Right lobe of liver (tissue), 4 donors: ENCODE measurements at regions not wholly inside any gene's neighbourhood (a gene's known extent, or its start where the extent isn't known, plus 50 kb on each side); places are given as distances from the start of the nearest gene placed in this dataset.
"Not testable (repeated sequence)": the region's sequence is repeated elsewhere in the genome, so short reads cannot be mapped to it uniquely, and the experiment has no call there.

Experiments used
- POLR2A ChIP-seq: fragments of 450-650 bp; IDR thresholded peaks from one replicate; pipeline ENCODE4 v1.6.1; 2017; ENCODE audit warnings: antibody characterized with exemption, mild to moderate bottlenecking
- TF ChIP-seq, protein P1 (sequence below), 4 donors: fragments of 200-600 bp in 3 of 4; fragments of 450-650 bp in 1 of 4; IDR thresholded peaks; one replicate each; pipeline versions ENCODE4 v1.5.1 to v1.8.0; 2016 to 2022; ENCODE audit warnings: antibody characterized with exemption in 4 of 4, mild to moderate bottlenecking in 2 of 4
- donor health status: DM: no; HTN: no; CAD: no.
- donor health status: DM: no; HTN: no; CAD: no.
- donor health status: DM: no; HTN: yes; CAD: no.

DNA sequence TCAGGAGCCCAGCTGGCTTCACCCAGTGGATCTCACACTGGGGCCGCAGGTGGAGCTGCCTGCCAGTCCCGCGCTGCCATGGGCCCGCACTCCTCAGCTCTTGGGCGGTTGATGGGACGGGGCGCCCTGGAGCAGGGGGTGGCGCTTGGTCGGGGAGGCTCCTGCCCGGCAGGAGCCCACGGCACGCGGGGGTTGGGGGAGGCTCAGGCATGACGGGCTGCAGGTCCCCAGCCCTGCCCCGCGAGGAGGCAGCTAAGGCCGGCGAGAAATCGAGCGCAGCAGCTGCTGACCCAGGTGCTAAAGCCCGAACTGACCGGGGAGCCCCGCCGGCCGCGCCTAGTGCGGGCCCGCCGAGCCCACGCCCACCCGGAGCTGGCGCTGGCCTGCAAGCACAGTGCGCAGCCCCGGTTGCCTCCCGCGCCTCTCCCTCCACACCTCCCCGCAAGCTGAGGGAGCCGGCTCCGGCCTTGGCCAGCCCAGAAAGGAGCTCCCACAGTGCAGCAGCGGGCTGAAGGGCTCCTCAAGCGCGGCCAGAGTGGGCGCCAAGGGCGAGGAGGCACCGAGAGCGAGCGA is 109.7 kb upstream of the SLC39A10 start:
- TF ChIP-seq POLR2A, result not testable (repeated sequence)
- TF ChIP-seq, protein P1, sequence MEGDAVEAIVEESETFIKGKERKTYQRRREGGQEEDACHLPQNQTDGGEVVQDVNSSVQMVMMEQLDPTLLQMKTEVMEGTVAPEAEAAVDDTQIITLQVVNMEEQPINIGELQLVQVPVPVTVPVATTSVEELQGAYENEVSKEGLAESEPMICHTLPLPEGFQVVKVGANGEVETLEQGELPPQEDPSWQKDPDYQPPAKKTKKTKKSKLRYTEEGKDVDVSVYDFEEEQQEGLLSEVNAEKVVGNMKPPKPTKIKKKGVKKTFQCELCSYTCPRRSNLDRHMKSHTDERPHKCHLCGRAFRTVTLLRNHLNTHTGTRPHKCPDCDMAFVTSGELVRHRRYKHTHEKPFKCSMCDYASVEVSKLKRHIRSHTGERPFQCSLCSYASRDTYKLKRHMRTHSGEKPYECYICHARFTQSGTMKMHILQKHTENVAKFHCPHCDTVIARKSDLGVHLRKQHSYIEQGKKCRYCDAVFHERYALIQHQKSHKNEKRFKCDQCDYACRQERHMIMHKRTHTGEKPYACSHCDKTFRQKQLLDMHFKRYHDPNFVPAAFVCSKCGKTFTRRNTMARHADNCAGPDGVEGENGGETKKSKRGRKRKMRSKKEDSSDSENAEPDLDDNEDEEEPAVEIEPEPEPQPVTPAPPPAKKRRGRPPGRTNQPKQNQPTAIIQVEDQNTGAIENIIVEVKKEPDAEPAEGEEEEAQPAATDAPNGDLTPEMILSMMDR (IDR thresholded peaks at IDR 0.05), result not testable (repeated sequence)
